Activated T-cell treated with anti-CD3 and anti-CD28 coated beads for 48 hours (primary cell): ENCODE measurements at regions not wholly inside any gene's neighbourhood (a gene's known extent, or its start where the extent isn't known, plus 50 kb on each side); places are given as distances from the start of the nearest gene placed in this dataset.

Experiments used
- DNase-seq: peaks from one replicate; pipeline ENCODE4 v3.0.0-alpha.2; 2020; ENCODE audit warnings: low read depth

DNA sequence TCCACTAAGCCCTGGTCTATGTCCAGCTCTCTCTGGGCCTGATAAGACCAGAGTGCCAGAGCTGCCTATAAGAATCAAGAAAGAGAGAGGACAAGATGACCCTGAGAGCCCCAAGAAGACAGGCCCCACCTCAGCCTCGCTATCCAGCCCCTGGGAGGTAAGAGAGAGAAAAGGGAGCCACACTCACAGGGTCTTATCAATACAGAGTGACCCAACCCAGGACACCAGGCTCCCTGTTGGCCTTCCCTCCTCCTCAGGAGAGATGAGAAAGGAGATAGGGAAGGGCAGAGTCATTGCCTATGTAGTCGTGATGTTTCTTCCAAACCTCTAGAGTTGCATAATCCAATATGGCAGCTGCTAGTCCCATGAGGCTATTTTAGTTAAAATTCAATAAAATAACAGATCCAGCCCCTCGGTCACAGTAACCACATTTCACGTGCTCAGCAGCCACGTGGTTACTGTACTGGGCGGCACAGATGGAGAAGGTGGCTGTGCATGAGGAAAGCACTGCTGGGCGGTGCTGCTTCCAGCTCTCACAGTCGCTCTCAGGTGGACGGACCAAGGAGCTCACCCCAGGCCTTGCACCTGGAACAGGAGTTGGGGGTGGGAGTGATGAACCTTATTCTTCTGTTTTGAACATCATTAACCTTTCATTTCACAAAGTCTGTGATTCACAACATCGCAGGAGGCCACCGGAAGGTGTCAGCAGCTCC, 525.8 kb downstream of the SHQ1 start:
- DNase-seq, result no peak

DNA sequence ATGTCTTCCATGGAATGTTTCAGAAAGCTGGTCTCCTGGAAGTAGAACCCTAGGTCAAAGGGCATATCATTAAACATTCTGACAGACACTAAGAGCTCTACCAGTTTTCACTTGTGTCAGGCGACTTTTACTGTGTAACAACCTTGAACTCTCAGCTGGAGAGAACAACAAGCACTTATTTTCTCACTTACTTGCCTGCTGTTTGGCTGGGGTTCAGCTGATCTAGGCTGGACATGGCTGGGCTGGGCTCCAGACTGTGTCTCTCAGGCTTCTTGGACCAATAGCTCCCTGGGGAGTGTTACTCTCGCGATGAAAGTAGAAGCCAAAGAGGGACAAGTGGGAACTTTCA, 527.3 kb downstream of the SHQ1 start:
- DNase-seq, result no peak

DNA sequence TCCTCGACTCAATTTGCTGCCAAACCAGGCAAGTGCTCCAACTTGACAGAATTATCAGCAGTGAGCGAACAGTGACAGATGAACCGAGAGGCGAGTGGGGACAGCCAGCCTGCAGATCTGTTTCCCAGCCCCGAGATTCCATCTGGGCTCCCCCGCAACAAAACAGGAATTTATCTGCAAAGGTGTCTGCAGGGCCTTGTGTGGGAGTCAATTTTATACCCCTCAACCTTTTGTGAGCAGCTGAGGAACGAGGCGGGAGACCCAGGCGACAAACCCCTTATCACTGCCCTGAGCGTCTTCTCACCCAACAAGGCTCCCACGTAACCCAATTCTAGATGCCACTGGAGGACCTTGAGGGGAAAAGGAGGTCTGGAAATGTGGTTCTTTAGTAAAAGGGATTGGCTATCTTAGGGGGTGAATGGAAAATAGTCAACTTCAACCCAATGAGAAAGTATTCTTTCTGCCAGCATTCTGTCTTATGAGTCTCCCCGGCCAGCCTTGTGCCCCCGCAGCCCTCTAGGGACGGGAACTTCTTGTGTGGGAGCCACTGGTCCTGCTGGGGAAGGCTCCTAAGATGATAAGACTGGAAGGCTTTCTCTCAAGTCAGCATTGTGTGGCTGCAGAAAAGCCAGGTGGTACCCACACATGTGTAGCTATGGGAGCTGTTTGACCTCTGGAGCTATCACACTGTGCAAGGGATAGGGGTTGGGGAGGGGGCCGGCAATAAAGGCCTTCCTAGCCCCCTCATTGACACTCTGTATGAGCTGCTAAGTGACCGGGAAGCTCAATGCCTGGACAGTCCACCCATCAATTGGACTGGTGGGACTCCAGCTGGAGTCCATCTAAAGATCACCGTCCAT, 527.9 kb downstream of the SHQ1 start:
- no peak for DNase-seq

GRCh38 chr3:72319194-72320094, 528.8 kb downstream of the SHQ1 start:
- no peak for DNase-seq

- no peak for DNase-seq
These were observed 529.6 kb downstream of the SHQ1 start for GRCh38 chr3:72318504-72319193.

- DNase-seq, result no peak
These were observed 530.8 kb downstream of the SHQ1 start for GRCh38 chr3:72317491-72317890.

DNA sequence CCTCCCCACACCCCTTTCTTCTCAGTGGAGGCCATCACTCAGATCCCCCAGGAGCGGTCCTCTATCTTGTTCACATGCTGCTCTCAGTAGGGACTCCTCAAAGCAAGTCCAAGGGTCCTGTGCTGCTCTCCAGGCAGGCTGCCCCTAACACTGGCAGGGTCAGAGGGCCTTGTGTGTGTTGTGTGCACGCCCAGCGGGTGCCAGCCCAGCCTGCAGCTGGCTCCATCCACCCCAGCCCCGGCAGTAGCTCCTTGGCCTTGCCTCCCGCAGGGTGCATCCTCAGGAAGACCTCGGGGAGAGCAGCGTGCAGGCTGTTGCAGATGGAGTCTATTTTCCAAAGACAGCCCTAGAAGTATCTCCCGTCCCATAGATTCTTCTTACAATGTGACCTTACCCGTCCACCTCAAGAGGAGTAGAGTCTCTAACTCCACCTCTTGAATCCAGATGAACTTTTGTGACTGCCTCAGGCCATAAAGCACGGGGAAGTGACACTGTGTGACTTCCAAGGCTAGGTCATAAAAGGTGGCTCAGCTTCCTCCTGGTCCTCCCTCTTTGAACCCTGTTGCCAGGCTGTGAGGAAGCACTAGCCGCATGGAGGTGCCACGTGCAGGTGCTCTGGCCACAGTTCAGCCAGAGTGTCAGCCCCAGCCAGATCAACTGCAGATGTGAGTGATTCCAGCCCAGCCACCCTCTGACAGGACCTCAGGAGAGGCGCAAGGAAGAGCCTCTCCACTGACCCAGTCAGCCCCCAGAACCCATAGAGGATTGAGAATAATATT, 531.6 kb downstream of the SHQ1 start:
- DNase-seq, result no peak

- no peak for DNase-seq
These were observed 528.4 kb upstream of the PROK2 start for GRCh38 chr3:72313308-72313707.

GRCh38 chr3:72312339-72312738, 527.4 kb upstream of the PROK2 start:
- no peak for DNase-seq

DNA sequence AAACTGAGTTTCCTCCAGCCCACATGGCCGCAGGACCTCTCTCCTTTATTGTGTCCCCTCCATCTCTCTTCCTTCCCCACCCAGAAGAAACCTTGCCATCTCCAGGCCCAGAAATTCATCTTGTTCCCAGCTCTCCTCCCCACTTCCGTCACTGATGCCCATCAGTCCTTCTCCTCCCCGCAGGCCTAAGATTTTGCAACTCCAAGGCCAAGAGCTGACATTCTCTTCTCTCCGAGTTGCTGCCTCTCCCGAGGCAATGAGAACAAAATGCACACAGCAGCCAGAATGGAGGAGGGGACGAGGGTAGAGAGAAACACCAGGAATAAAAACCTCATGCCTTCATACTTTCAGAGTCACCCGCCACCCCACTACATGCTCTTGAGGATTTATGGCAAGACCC, 526.5 kb upstream of the PROK2 start:
- DNase-seq, result no peak

DNA sequence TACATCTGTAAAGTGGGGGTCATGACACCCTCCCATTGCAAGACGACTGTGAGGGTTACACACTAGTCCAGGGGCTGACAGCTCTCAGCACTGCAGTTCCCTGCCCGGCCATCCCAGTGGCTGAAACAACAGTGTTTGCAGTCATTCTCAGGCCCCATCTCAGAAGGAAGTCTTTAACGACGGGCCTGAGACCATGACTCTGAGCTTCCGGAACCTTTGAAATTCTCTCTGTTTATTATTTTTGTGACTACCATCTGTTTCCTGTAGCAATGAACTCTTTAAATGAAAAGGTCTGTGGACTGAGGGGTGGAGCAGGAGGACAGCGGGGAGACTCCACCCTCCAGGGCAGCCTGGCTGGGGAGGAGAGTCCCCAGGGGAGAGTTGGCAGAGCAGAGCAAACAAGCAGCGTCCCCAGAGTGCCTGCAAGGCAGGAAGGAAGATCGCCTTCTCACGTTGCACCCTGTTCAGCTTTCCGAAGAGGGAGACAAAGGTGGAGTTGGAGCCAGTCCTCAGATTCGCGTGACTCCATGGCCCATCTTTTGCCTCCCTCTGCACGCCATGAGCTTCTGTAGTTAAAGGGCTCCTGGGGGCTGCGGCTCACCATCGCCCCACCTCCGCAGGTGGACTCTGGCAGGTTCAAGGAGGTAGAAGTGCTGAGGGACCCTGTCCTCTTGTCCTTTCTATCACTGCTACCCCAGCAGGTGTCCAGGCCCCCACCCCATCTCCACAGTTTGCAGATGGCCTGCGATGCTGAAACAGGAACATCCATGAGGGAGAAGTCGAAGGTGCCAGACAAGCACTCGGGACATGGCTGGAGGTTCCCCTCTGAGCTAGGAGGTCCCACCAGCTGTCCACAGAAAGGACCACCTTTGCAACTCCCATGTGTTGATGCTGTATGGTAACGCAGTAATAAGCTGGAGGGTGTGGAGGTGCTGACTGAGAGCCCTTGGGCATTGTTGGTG, 525.8 kb upstream of the PROK2 start:
- no peak for DNase-seq

- no peak for DNase-seq
These were observed 524.9 kb upstream of the PROK2 start for GRCh38 chr3:72309661-72310418.

DNA sequence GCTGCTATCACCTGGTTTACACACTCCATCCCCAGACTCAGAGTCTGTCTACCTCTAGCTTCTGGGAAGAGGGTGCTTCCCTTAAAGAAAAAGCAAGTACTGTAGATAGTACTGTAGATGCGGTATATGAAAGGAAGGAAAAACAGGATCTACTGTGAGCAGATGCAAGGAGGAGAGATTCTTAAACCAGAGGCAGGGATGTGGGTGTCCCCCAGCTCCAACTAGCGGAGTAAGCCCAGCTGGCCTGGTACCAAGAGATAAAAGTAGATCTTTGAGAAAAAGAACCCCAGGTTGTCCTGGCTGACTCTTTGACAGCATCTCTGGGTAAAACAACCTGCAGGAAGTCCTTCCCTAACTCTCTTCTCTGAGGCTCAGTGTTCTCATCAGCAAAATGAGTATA, 523.7 kb upstream of the PROK2 start:
- DNase-seq, result no peak

GRCh38 chr3:72307438-72308115, 522.6 kb upstream of the PROK2 start:
- DNase-seq, result no peak

- no peak for DNase-seq
These were observed 521.9 kb upstream of the PROK2 start for GRCh38 chr3:72306800-72307341.

GRCh38 chr3:72303926-72304325, 519.0 kb upstream of the PROK2 start:
- DNase-seq, result no peak

GRCh38 chr3:72301779-72302178, 516.8 kb upstream of the PROK2 start:
- DNase-seq, result no peak

GRCh38 chr3:72300621-72301020, 515.7 kb upstream of the PROK2 start:
- DNase-seq, result no peak
